ENCODE measurements at regions not wholly inside any gene's neighbourhood (a gene's known extent, or its start where the extent isn't known, plus 50 kb on each side); places are given as distances from the start of the nearest gene placed in this dataset.

GRCh38 chr4:181294421-181294820, 948.8 kb upstream of the TENM3 start:
- Histone ChIP-seq H3K36me3 (replicated peaks in 1 of 2; ENCODE audit: control insufficient read depth in 1 of 2, insufficient read depth in 2 of 2, low read length in 2 of 2) (no peaks in the 10 kb centered on the region), H3K79me2 (ENCODE audit: insufficient read depth, low read length) (no peaks in the 10 kb centered on the region), H3K4me2 (ENCODE audit: low read depth, low read length) (no peak overlapping the region), H3K27ac (ENCODE audit: extremely low read length, insufficient read depth, low read length) (no peak overlapping the region), H4K20me1 (ENCODE audit: insufficient read depth, low read length) (no peaks in the 10 kb centered on the region), H2AFZ (ENCODE audit: low read length) (no peak overlapping the region), H3K4me1 (ENCODE audit: insufficient read depth, low read length) (no peaks in the 10 kb centered on the region), H3K9ac (ENCODE audit: insufficient read depth, low read depth, low read length) (no peak overlapping the region), H3K4me3 (replicated peaks in 1 of 3; ENCODE audit: insufficient read depth in 1 of 3, low read depth in 2 of 3, low read length in 3 of 3) (no peak overlapping the region), H3K9me3 (ENCODE audit: low read length) (no peaks in the 10 kb centered on the region), H3K27me3 (ENCODE audit: control insufficient read depth in 1 of 2, insufficient read depth in 2 of 2, low read length in 2 of 2) (0 out of 5 replicates have a peak, but pooled peaks cover 0 to 7% of the 10 kb centered on the region in 2 experiments)
- BruUV-seq (replicated peaks) = no TSS peak
- in situ Hi-C loops (cut with HindIII; ENCODE audit: extremely low pct_ligation_motif_present, low pct_unique_long_range_greater_than_20kb) = no loop called here
- ChIA-PET CTCF (ENCODE audit: low intra/inter-chr PET ratio, low total read pairs) (no interaction called here), POLR2A (no interaction called here)
- FAIRE-seq (no peak), DNase-seq (ENCODE audit: low spot score) (no peak), ATAC-seq (no peak)
- 1% methylated on average over 2 of the region's 2 CpGs for WGBS (ENCODE audit: low lambda C conversion rate)
- intact Hi-C loops (cut with micrococcal nuclease; ENCODE audit: unreplicated experiment) = no loop called here
- TF ChIP-seq FUBP1 (CRISPR knock-in tag; IDR thresholded peaks at IDR 0.05; ENCODE audit: borderline replicate concordance) = no peak
- no peak for TF ChIP-seq ZNF33B (CRISPR knock-in tag; IDR thresholded peaks at IDR 0.05)
- TF ChIP-seq BCLAF1 (IDR thresholded peaks at IDR 0.05) = no peak
- TF ChIP-seq ZNF567 (CRISPR knock-in tag; IDR thresholded peaks at IDR 0.05; ENCODE audit: borderline replicate concordance) = no peak
- no peak for TF ChIP-seq POLR2A (IDR thresholded peaks at IDR 0.05; ENCODE audit: insufficient read depth in 1 of 2, low read depth in 2 of 2, low read length in 2 of 2)
- no peak for TF ChIP-seq CREB1 (IDR thresholded peaks at IDR 0.05)
- TF ChIP-seq CREB1 (CRISPR knock-in tag; IDR thresholded peaks at IDR 0.05) = no peak
- TF ChIP-seq FOXK1 (CRISPR knock-in tag; IDR thresholded peaks at IDR 0.05; ENCODE audit: borderline replicate concordance, low read depth) = no peak
- no peak for TF ChIP-seq PRDM4 (CRISPR knock-in tag; IDR thresholded peaks at IDR 0.05; ENCODE audit: borderline replicate concordance)
- TF ChIP-seq MXD4 (CRISPR knock-in tag; IDR thresholded peaks at IDR 0.05) = no peak
- no peak for TF ChIP-seq FIP1L1 (IDR thresholded peaks at IDR 0.05; ENCODE audit: borderline replicate concordance, insufficient read depth, low read depth, low read length)
- no peak for TF ChIP-seq ZFP62 (CRISPR knock-in tag; IDR thresholded peaks at IDR 0.05)
- no peak for TF ChIP-seq ZMAT3 (CRISPR knock-in tag; conservative IDR thresholded peaks at IDR 0.05)
- no peak for TF ChIP-seq ZFYVE20 (CRISPR knock-in tag; IDR thresholded peaks at IDR 0.05; ENCODE audit: borderline replicate concordance, low read depth)
- no peak for TF ChIP-seq ASH2L (IDR thresholded peaks at IDR 0.05; ENCODE audit: insufficient read length, low read depth, low read length)
- no peak for TF ChIP-seq ZFP91 (CRISPR knock-in tag; IDR thresholded peaks at IDR 0.05; ENCODE audit: borderline replicate concordance)
- no peak for TF ChIP-seq HDAC1 (CRISPR knock-in tag; IDR thresholded peaks at IDR 0.05)
- no peak for TF ChIP-seq CCAR2 (optimal IDR thresholded peaks at IDR 0.05; ENCODE audit: low read depth, low read length)

Measured in HepG2 (cell line).